PFSK-1 (cell line): ENCODE measurements at regions not wholly inside any gene's neighbourhood (a gene's known extent, or its start where the extent isn't known, plus 50 kb on each side); places are given as distances from the start of the nearest gene placed in this dataset.

Source experiments
- FOXP2 ChIP-seq: optimal IDR thresholded peaks from 2 replicates; pipeline ENCODE3; 2011; ENCODE audit warnings: borderline replicate concordance, control low read depth, inconsistent platforms; ENCODE audit not compliant: insufficient read depth; ENCODE audit errors: extremely low read length, extremely low read depth
- POLR2AphosphoS5 ChIP-seq: IDR thresholded peaks from 2 replicates; pipeline ENCODE4 v1.6.1; 2012; ENCODE audit warnings: low read depth, mild to moderate bottlenecking, control low read depth, low read length, moderate library complexity
- SIN3A ChIP-seq: IDR thresholded peaks from 2 replicates; pipeline ENCODE4 v1.6.1; 2012; ENCODE audit warnings: mild to moderate bottlenecking, low read length, moderate library complexity, borderline replicate concordance; ENCODE audit not compliant: insufficient read depth
- TAF1 ChIP-seq: IDR thresholded peaks from 2 replicates; pipeline ENCODE4 v1.6.1; 2012; ENCODE audit warnings: low read length, control low read depth, borderline replicate concordance; ENCODE audit not compliant: insufficient read depth
- TF ChIP-seq, protein P1 (sequence below), 2 experiments: IDR thresholded peaks; 2 replicates each; pipeline versions ENCODE4 v1.6.1 to v1.8.0; 2011 to 2012; ENCODE audit warnings: low read depth in 2 of 2, low read length in 2 of 2, control low read depth in 1 of 2, inconsistent platforms in 1 of 2, mild to moderate bottlenecking in 1 of 2, moderate library complexity in 1 of 2; ENCODE audit not compliant: insufficient read depth in 1 of 2

DNA sequence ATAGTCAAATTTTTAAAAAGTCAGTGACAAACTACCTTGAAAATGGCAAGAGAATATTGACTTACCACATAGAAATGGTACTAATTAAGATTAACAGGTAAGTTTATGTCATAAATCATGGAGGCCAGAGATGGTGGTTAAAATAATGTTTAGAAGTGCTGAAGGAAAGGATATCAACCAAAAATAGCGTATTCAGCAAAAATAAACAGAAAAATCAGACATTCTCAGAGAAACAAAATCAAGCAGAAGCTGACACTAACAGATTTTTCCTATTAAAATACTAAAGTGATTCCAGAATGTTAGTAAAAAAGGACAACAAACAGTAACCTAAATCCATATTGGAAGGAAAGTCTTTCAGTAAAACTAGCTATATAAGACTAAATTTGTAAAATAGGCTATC, 959.9 kb upstream of the CDH10 start:
- TF ChIP-seq, protein P1, sequence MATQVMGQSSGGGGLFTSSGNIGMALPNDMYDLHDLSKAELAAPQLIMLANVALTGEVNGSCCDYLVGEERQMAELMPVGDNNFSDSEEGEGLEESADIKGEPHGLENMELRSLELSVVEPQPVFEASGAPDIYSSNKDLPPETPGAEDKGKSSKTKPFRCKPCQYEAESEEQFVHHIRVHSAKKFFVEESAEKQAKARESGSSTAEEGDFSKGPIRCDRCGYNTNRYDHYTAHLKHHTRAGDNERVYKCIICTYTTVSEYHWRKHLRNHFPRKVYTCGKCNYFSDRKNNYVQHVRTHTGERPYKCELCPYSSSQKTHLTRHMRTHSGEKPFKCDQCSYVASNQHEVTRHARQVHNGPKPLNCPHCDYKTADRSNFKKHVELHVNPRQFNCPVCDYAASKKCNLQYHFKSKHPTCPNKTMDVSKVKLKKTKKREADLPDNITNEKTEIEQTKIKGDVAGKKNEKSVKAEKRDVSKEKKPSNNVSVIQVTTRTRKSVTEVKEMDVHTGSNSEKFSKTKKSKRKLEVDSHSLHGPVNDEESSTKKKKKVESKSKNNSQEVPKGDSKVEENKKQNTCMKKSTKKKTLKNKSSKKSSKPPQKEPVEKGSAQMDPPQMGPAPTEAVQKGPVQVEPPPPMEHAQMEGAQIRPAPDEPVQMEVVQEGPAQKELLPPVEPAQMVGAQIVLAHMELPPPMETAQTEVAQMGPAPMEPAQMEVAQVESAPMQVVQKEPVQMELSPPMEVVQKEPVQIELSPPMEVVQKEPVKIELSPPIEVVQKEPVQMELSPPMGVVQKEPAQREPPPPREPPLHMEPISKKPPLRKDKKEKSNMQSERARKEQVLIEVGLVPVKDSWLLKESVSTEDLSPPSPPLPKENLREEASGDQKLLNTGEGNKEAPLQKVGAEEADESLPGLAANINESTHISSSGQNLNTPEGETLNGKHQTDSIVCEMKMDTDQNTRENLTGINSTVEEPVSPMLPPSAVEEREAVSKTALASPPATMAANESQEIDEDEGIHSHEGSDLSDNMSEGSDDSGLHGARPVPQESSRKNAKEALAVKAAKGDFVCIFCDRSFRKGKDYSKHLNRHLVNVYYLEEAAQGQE (IDR thresholded peaks at IDR 0.05; ENCODE audit: insufficient read depth in 1 of 2, low read depth in 2 of 2, low read length in 2 of 2): no peak
- TF ChIP-seq POLR2AphosphoS5: no peak
- TF ChIP-seq SIN3A: no peak
- TF ChIP-seq TAF1: no peak
- no peak for TF ChIP-seq FOXP2
